GM18867 (cell line): ENCODE measurements at regions not wholly inside any gene's neighbourhood (a gene's known extent, or its start where the extent isn't known, plus 50 kb on each side); places are given as distances from the start of the nearest gene placed in this dataset.
"Not testable (repeated sequence)": the region's sequence is repeated elsewhere in the genome, so short reads cannot be mapped to it uniquely, and the experiment has no call there.

Experiments used
- ATAC-seq: cut with Tn5 transposase; IDR thresholded peaks from one replicate; pipeline ENCODE4 v1.9.1; 2021; ENCODE audit warnings: mild to moderate bottlenecking, moderate library complexity; ENCODE audit not compliant: unreplicated experiment

GRCh38 chr18:1267021-1267420 is 362.4 kb downstream of the ADCYAP1 start:
- no peak for ATAC-seq

- no peak for ATAC-seq
Observed at GRCh38 chr18:1270081-1270480, 365.4 kb downstream of the ADCYAP1 start.

- ATAC-seq, result no peak
Observed at GRCh38 chr18:1273469-1273868, 368.8 kb downstream of the ADCYAP1 start.

- no peak for ATAC-seq
Observed at GRCh38 chr18:1292167-1292566, 387.5 kb downstream of the ADCYAP1 start.

- ATAC-seq, result no peak
Observed at GRCh38 chr18:1294229-1294628, 389.6 kb downstream of the ADCYAP1 start.

GRCh38 chr18:1296237-1296636 is 391.6 kb downstream of the ADCYAP1 start:
- no peak for ATAC-seq

- no peak for ATAC-seq
Observed at GRCh38 chr18:1302861-1303260, 398.2 kb downstream of the ADCYAP1 start.

- ATAC-seq, result no peak
Observed at GRCh38 chr18:1304392-1304992, 399.8 kb downstream of the ADCYAP1 start.

GRCh38 chr18:1306641-1307040 is 402.0 kb downstream of the ADCYAP1 start:
- ATAC-seq, result no peak

- ATAC-seq, result no peak
Observed at GRCh38 chr18:1308686-1309085, 404.0 kb downstream of the ADCYAP1 start.

- ATAC-seq, result no peak
Observed at GRCh38 chr18:1311376-1311775, 406.7 kb downstream of the ADCYAP1 start.

GRCh38 chr18:1335345-1335744 is 430.7 kb downstream of the ADCYAP1 start:
- ATAC-seq, result not testable (repeated sequence)

- no peak for ATAC-seq
Observed at GRCh38 chr18:1350931-1351450, 446.3 kb downstream of the ADCYAP1 start.

GRCh38 chr18:1353025-1353424 is 448.4 kb downstream of the ADCYAP1 start:
- ATAC-seq, result no peak

GRCh38 chr18:1357724-1358123 is 453.1 kb downstream of the ADCYAP1 start:
- no peak for ATAC-seq

- no peak for ATAC-seq
Observed at GRCh38 chr18:1361936-1362335, 457.3 kb downstream of the ADCYAP1 start.

- peak; percentile 59 for ATAC-seq
Observed at GRCh38 chr18:1370552-1370951, 465.9 kb downstream of the ADCYAP1 start.

- peak; percentile 58 for ATAC-seq
Observed at GRCh38 chr18:1371724-1372123, 467.1 kb downstream of the ADCYAP1 start.

GRCh38 chr18:1383465-1383864 is 478.8 kb downstream of the ADCYAP1 start:
- ATAC-seq, result no peak

- ATAC-seq, result not testable (repeated sequence)
Observed at GRCh38 chr18:1388468-1388867, 483.8 kb downstream of the ADCYAP1 start.

- no peak for ATAC-seq
Observed at GRCh38 chr18:1392046-1392445, 487.4 kb downstream of the ADCYAP1 start.

- ATAC-seq, result no peak
Observed at GRCh38 chr18:1392865-1393734, 488.4 kb downstream of the ADCYAP1 start.
